Left renal cortex interstitium (tissue), 4 donors: ENCODE measurements at regions not wholly inside any gene's neighbourhood (a gene's known extent, or its start where the extent isn't known, plus 50 kb on each side); places are given as distances from the start of the nearest gene placed in this dataset.
"Not testable (repeated sequence)": the region's sequence is repeated elsewhere in the genome, so short reads cannot be mapped to it uniquely, and the experiment has no call there.

Experiments used
- DNase-seq, 4 donors: peaks; one replicate each; pipeline ENCODE4 v3.0.0-alpha.2; 2013; ENCODE audit warnings: low read depth in 4 of 4, low spot score in 2 of 4, missing footprints in 1 of 4

DNA sequence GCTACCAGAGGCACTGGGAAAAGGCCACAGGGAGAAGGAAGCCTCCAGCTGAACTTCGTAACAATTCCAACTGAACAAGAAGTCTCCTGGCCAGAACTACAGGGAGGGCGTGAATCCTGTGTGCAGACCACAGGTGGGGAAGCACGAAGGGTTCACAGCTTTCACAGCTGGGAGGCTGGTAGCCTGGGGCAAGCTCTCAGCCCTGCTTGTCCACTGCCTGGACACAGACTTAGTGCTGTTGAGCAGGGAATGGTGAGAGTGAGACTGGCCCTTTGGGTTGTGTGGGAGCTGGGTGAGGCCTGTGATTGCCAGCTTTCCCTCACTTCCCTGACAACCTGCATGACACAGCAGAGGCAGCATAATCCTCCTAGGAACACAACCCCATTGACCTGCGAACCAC, 52.1 kb upstream of the TMEM45B start:
- not testable (repeated sequence) for DNase-seq

DNA sequence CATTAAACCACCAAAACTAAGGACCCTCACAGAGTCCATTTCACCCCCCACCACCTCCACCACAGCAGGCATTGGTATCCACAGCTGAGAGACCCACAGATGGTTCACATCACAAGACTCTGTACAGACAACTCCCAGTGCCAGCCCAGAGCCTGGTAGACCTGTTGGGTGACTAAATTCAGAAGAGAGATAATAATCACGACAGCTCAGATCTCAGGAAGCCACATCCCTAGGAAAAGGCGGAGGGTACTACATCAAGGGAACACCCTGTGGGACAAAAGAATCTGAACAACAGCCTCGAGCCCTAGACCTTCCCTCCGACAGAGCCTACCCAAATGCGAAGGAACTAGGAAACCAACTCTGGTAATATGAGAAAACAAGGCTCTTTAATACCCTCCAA, 51.4 kb upstream of the TMEM45B start:
- DNase-seq = not testable (repeated sequence)
